Spleen (tissue), 11 donors: ENCODE measurements at regions not wholly inside any gene's neighbourhood (a gene's known extent, or its start where the extent isn't known, plus 50 kb on each side); places are given as distances from the start of the nearest gene placed in this dataset.

Source experiments
- DNase-seq: peaks from one replicate; pipeline ENCODE4 v3.0.0-alpha.2; 2020
- H3K27ac ChIP-seq, 8 donors: fragments of 200-600 bp; sonication (generic) in 7 of 8; 1 replicate in 4 of 8; 2 replicates in 4 of 8; pipeline versions ENCODE4 v1.5.0 to v1.8.0; 2016 to 2021; ENCODE audit warnings: inconsistent platforms in 4 of 8, mild to moderate bottlenecking in 4 of 8, moderate library complexity in 1 of 8
- H3K27me3 ChIP-seq, 7 donors: fragments of 200-600 bp; sonication (generic) in 6 of 7; replicated peaks in 1 of 7; 1 replicate in 4 of 7; 2 replicates in 3 of 7; pipeline versions ENCODE4 v1.5.0 to v1.8.0; 2016 to 2021; ENCODE audit warnings: inconsistent platforms in 3 of 7, mild to moderate bottlenecking in 1 of 7
- H3K36me3 ChIP-seq, 6 donors: fragments of 200-600 bp; sonication (generic) in 5 of 6; 1 replicate in 4 of 6; 2 replicates in 2 of 6; pipeline versions ENCODE4 v1.5.0 to v1.8.0; 2016 to 2021; ENCODE audit warnings: inconsistent platforms in 2 of 6
- H3K4me1 ChIP-seq, 6 donors: fragments of 200-600 bp; sonication (generic) in 5 of 6; 1 replicate in 3 of 6; 2 replicates in 3 of 6; pipeline versions ENCODE4 v1.5.0 to v1.8.0; 2016 to 2021; ENCODE audit warnings: inconsistent platforms in 3 of 6
- H3K4me3 ChIP-seq, 8 donors: fragments of 200-600 bp; sonication (generic) in 7 of 8; 1 replicate in 4 of 8; 2 replicates in 4 of 8; pipeline versions ENCODE4 v1.5.0 to v1.8.0; 2016 to 2021; ENCODE audit warnings: inconsistent platforms in 4 of 8, mild to moderate bottlenecking in 4 of 8, moderate library complexity in 2 of 8
- H3K9me3 ChIP-seq, 8 donors: fragments of 200-600 bp; sonication (generic) in 7 of 8; 1 replicate in 4 of 8; 2 replicates in 4 of 8; pipeline versions ENCODE4 v1.5.0 to v1.8.0; 2016 to 2021; ENCODE audit warnings: inconsistent platforms in 4 of 8
- CTCF ChIP-seq, 11 experiments: fragments of 200-600 bp in 7 of 11; fragments of 450-650 bp in 4 of 11; sonication (generic) in 4 of 11; IDR thresholded peaks in 8 of 11; conservative IDR thresholded peaks in 3 of 11; 1 replicate in 7 of 11; 2 replicates in 4 of 11; pipeline versions ENCODE4 v1.4.0 to v1.8.0; 2016 to 2021; ENCODE audit warnings: antibody characterized with exemption in 11 of 11, inconsistent platforms in 4 of 11, mild to moderate bottlenecking in 1 of 11
- POLR2A ChIP-seq, 3 donors: fragments of 450-650 bp; IDR thresholded peaks; one replicate each; pipeline ENCODE4 v1.5.1; 2017; ENCODE audit warnings: antibody characterized with exemption in 3 of 3, mild to moderate bottlenecking in 1 of 3
- POLR2AphosphoS5 ChIP-seq, 3 donors: sonication (generic); formaldehyde crosslinking; IDR thresholded peaks; one replicate each; pipeline ENCODE4 v1.5.1; 2017; ENCODE audit warnings: antibody characterized with exemption in 3 of 3
- WGBS, 5 donors: extraction: QIAGEN DNeasy Blood & Tissue Kit in 3 of 5; methylation state at CpG; one replicate each; pipeline versions ENCODE4 v1.1.5 to v1.1.7; 2013 to 2018; 5-methylcytosine and 5-hydroxymethylcytosine counted together
- intact Hi-C: fragments of 100-400 bp; cut with DNase I; formaldehyde crosslinking; loops from one replicate; pipeline ENCODE4 v1.15.0; 2023; ENCODE audit warnings: low total_unique reads
- donor health status: healthy with polysubstance abuse.
- donor health status: DM: no; HTN: no; CAD: no; lungs with moderate emphysema.
- donor health status: DM: no; HTN: no; CAD: no.
- donor health status: Bipolar disorder and iron deficiency.
- donor health status: healthy.
- donor health status: DM: no; HTN: no; CAD: no.
- donor health status: DM: yes; HTN: yes; CAD: no.

GRCh38 chr9:26319859-26320258, 572.7 kb downstream of the CAAP1 start:
- Histone ChIP-seq H3K36me3 (no peaks in the 10 kb centered on the region), H3K27me3 (no peaks in the 10 kb centered on the region), H3K4me3 (no peak overlapping the region), H3K9me3 (no peaks in the 10 kb centered on the region), H3K27ac (no peak overlapping the region), H3K4me1 (no peaks in the 10 kb centered on the region)
- intact Hi-C loops: no loop called here
- no peak for DNase-seq
- TF ChIP-seq POLR2AphosphoS5 (IDR thresholded peaks at IDR 0.05) (no peak), CTCF (IDR thresholded peaks at IDR 0.05 in 8 of 11, conservative IDR thresholded peaks at IDR 0.05 in 3 of 11) (no peak), POLR2A (IDR thresholded peaks at IDR 0.05) (no peak)
- 69 to 88% (median 84%) methylated on average over 3 of the region's 3 CpGs for WGBS, 5 donors

- TF ChIP-seq POLR2A (IDR thresholded peaks at IDR 0.05) (no peak), POLR2AphosphoS5 (IDR thresholded peaks at IDR 0.05) (no peak), CTCF (IDR thresholded peaks at IDR 0.05 in 8 of 11, conservative IDR thresholded peaks at IDR 0.05 in 3 of 11) (no peak)
- WGBS, 5 donors: 64 to 89% (median 79%) methylated on average over 1 of the region's 1 CpG
- DNase-seq: no peak
- Histone ChIP-seq H3K36me3 (no peaks in the 10 kb centered on the region), H3K27me3 (no peaks in the 10 kb centered on the region), H3K4me1 (no peaks in the 10 kb centered on the region), H3K27ac (no peak overlapping the region), H3K4me3 (no peak overlapping the region), H3K9me3 (no peaks in the 10 kb centered on the region)
- intact Hi-C loops: no loop called here
These were observed 579.5 kb downstream of the CAAP1 start for GRCh38 chr9:26313108-26313507.

GRCh38 chr9:26311463-26311995, 581.1 kb downstream of the CAAP1 start:
- intact Hi-C loops: no loop called here

GRCh38 chr9:26310294-26310693, 582.3 kb downstream of the CAAP1 start:
- WGBS, 5 donors: 67 to 80% (median 72%) methylated on average over 3 of the region's 3 CpGs
- intact Hi-C loops: no loop called here
- Histone ChIP-seq H3K27ac (no peak overlapping the region), H3K4me1 (no peaks in the 10 kb centered on the region), H3K9me3 (no peaks in the 10 kb centered on the region), H3K27me3 (no peaks in the 10 kb centered on the region), H3K4me3 (no peak overlapping the region), H3K36me3 (no peaks in the 10 kb centered on the region)
- DNase-seq: no peak
- TF ChIP-seq POLR2A (IDR thresholded peaks at IDR 0.05) (no peak), CTCF (IDR thresholded peaks at IDR 0.05 in 8 of 11, conservative IDR thresholded peaks at IDR 0.05 in 3 of 11) (no peak), POLR2AphosphoS5 (IDR thresholded peaks at IDR 0.05) (no peak)

More at GRCh38 chr9:26311463-26311995, 581.1 kb downstream of the CAAP1 start:
- Histone ChIP-seq H3K4me1 (no peaks in the 10 kb centered on the region), H3K36me3 (no peaks in the 10 kb centered on the region), H3K9me3 (no peaks in the 10 kb centered on the region), H3K27ac (no peak overlapping the region), H3K27me3 (no peaks in the 10 kb centered on the region), H3K4me3 (no peak overlapping the region)
- no peak for DNase-seq
- TF ChIP-seq POLR2A (IDR thresholded peaks at IDR 0.05) (no peak), POLR2AphosphoS5 (IDR thresholded peaks at IDR 0.05) (no peak), CTCF (IDR thresholded peaks at IDR 0.05 in 8 of 11, conservative IDR thresholded peaks at IDR 0.05 in 3 of 11) (no peak)
- 66 to 84% (median 77%) methylated on average over 2 of the region's 2 CpGs for WGBS, 5 donors
